HEK293 (cell line): ENCODE measurements at regions not wholly inside any gene's neighbourhood (a gene's known extent, or its start where the extent isn't known, plus 50 kb on each side); places are given as distances from the start of the nearest gene placed in this dataset.

Source experiments
- CTCF ChIA-PET: fragments of 350-600 bp; formaldehyde crosslinking; extraction: SDS; loops from one replicate; lab custom pipeline; 2021; ENCODE audit warnings: antibody characterized with exemption; lab: Yijun Ruan, JAX
- POLR2A ChIA-PET: fragments of 300-600 bp; formaldehyde crosslinking; extraction: SDS; loops from one replicate; lab custom pipeline; 2020; ENCODE audit warnings: antibody characterized with exemption, inconsistent platforms; lab: Yijun Ruan, JAX
- H3K27ac ChIP-seq: fragments of 200-500 bp; sonication (Bioruptor generic); 2 replicates; pipeline ENCODE4 v1.5.1; 2014; ENCODE audit warnings: low read depth, low read length, control low read depth, inconsistent platforms; ENCODE audit errors: extremely low read depth
- H3K36me3 ChIP-seq, 2 experiments: fragments of 200-500 bp in 1 of 2; sonication (Bioruptor generic) in 1 of 2; 1 replicate in 1 of 2; 2 replicates in 1 of 2; pipeline ENCODE4 v1.5.1; 2014 to 2017; ENCODE audit warnings: inconsistent platforms in 2 of 2, low read length in 2 of 2; ENCODE audit not compliant: control insufficient read depth in 2 of 2, insufficient read depth in 1 of 2
- H3K4me1 ChIP-seq: fragments of 200-500 bp; sonication (Bioruptor generic); 2 replicates; pipeline ENCODE4 v1.5.1; 2014; ENCODE audit warnings: mild to moderate bottlenecking, low read length, inconsistent platforms; ENCODE audit not compliant: control insufficient read depth, insufficient read depth
- H3K4me3 ChIP-seq: 2 replicates; pipeline ENCODE4 v1.5.1; 2011; ENCODE audit warnings: low read depth, mild to moderate bottlenecking, control low read depth, low read length, moderate library complexity
- H3K9me3 ChIP-seq: fragments of 200-500 bp; sonication (Bioruptor generic); 2 replicates; pipeline ENCODE4 v1.5.1; 2014; ENCODE audit warnings: low read depth, low read length, inconsistent platforms; ENCODE audit not compliant: control insufficient read depth, insufficient read depth
- BCL11B ChIP-seq: fragments of 450-650 bp; formaldehyde crosslinking; IDR thresholded peaks from 2 replicates; pipeline ENCODE4 v1.5.1; 2016; ENCODE audit warnings: low read depth, missing biosample characterization, missing genetic modification characterization
- EGR2 ChIP-seq: fragments of 450-650 bp; formaldehyde crosslinking; IDR thresholded peaks from 2 replicates; pipeline ENCODE4 v1.5.1; 2016; ENCODE audit warnings: low read depth, missing biosample characterization, missing genetic modification characterization
- ELK4 ChIP-seq: IDR thresholded peaks from 2 replicates; pipeline ENCODE4 v1.6.1; 2011; ENCODE audit warnings: mild to moderate bottlenecking, low read depth, low read length, borderline replicate concordance
- GFI1B ChIP-seq: fragments of 450-650 bp; formaldehyde crosslinking; IDR thresholded peaks from 2 replicates; pipeline ENCODE4 v1.5.1; 2016; ENCODE audit warnings: missing biosample characterization, missing genetic modification characterization
- IKZF3 ChIP-seq: fragments of 450-650 bp; IDR thresholded peaks from 2 replicates; pipeline ENCODE4 v1.5.0; 2018; ENCODE audit warnings: missing biosample characterization, mild to moderate bottlenecking, missing genetic modification characterization, moderate library complexity
- KLF17 ChIP-seq: fragments of 450-650 bp; formaldehyde crosslinking; IDR thresholded peaks from 2 replicates; pipeline ENCODE4 v1.5.1; 2016; ENCODE audit warnings: missing biosample characterization, missing genetic modification characterization
- KLF9 ChIP-seq: fragments of 450-650 bp; formaldehyde crosslinking; IDR thresholded peaks from 2 replicates; pipeline ENCODE4 v1.5.1; 2016; ENCODE audit warnings: missing biosample characterization, missing genetic modification characterization, low read depth
- MEIS1 ChIP-seq: sonication (generic); formaldehyde crosslinking; IDR thresholded peaks from 2 replicates; pipeline ENCODE4 v1.8.1; 2022; ENCODE audit warnings: missing genetic modification reagents, mild to moderate bottlenecking, borderline replicate concordance
- MYNN ChIP-seq: fragments of 450-650 bp; formaldehyde crosslinking; IDR thresholded peaks from 2 replicates; pipeline ENCODE4 v1.5.1; 2016; ENCODE audit warnings: missing biosample characterization, missing genetic modification characterization, borderline replicate concordance
- SP7 ChIP-seq: fragments of 450-650 bp; formaldehyde crosslinking; IDR thresholded peaks from 2 replicates; pipeline ENCODE4 v1.5.1; 2016; ENCODE audit warnings: missing biosample characterization, missing genetic modification characterization
- YY1 ChIP-seq: fragments of 450-650 bp; formaldehyde crosslinking; IDR thresholded peaks from 2 replicates; pipeline ENCODE4 v1.5.1; 2018; ENCODE audit warnings: missing biosample characterization, missing genetic modification characterization
- ZBTB11 ChIP-seq: fragments of 450-650 bp; formaldehyde crosslinking; conservative IDR thresholded peaks from 2 replicates; pipeline ENCODE4 v1.5.1; 2016; ENCODE audit warnings: low read depth, missing biosample characterization, missing genetic modification characterization
- ZBTB7A ChIP-seq: fragments of 450-650 bp; formaldehyde crosslinking; IDR thresholded peaks from 2 replicates; pipeline ENCODE4 v1.5.1; 2016; ENCODE audit warnings: low read depth, missing biosample characterization, missing genetic modification characterization
- ZNF10 ChIP-seq: fragments of 450-650 bp; formaldehyde crosslinking; IDR thresholded peaks from 2 replicates; pipeline ENCODE4 v1.5.1; 2017; ENCODE audit warnings: missing biosample characterization, missing genetic modification characterization
- ZNF2 ChIP-seq: fragments of 450-650 bp; formaldehyde crosslinking; IDR thresholded peaks from 2 replicates; pipeline ENCODE4 v1.5.1; 2016; ENCODE audit warnings: missing biosample characterization, missing genetic modification characterization
- ZNF24 ChIP-seq: fragments of 450-650 bp; formaldehyde crosslinking; IDR thresholded peaks from 2 replicates; pipeline ENCODE4 v1.5.1; 2016; ENCODE audit warnings: missing biosample characterization, missing genetic modification characterization
- ZNF274 ChIP-seq, 2 experiments: fragments of 200-500 bp in 1 of 2; fragments of 450-650 bp in 1 of 2; sonication (Bioruptor generic) in 1 of 2; formaldehyde crosslinking in 1 of 2; IDR thresholded peaks; 2 replicates each; pipeline versions ENCODE4 v1.5.1 to v1.6.1; 2014 to 2016; ENCODE audit warnings: borderline replicate concordance in 1 of 2, inconsistent platforms in 1 of 2, low read length in 1 of 2, missing biosample characterization in 1 of 2, missing genetic modification characterization in 1 of 2
- ZNF335 ChIP-seq: fragments of 450-650 bp; formaldehyde crosslinking; conservative IDR thresholded peaks from 2 replicates; pipeline ENCODE4 v1.5.1; 2016; ENCODE audit warnings: missing biosample characterization, missing genetic modification characterization
- ZNF366 ChIP-seq: fragments of 450-650 bp; formaldehyde crosslinking; conservative IDR thresholded peaks from 2 replicates; pipeline ENCODE4 v1.5.1; 2016; ENCODE audit warnings: missing biosample characterization, missing genetic modification characterization
- ZNF510 ChIP-seq: fragments of 450-650 bp; formaldehyde crosslinking; IDR thresholded peaks from 2 replicates; pipeline ENCODE4 v1.5.1; 2018; ENCODE audit warnings: mild to moderate bottlenecking, missing genetic modification characterization, missing biosample characterization; ENCODE audit not compliant: insufficient replicate concordance
- ZNF544 ChIP-seq: fragments of 450-650 bp; formaldehyde crosslinking; IDR thresholded peaks from 2 replicates; pipeline ENCODE4 v1.5.0; 2017; ENCODE audit warnings: missing biosample characterization, missing genetic modification characterization
- ZNF558 ChIP-seq: fragments of 450-650 bp; formaldehyde crosslinking; IDR thresholded peaks from 2 replicates; pipeline ENCODE4 v1.5.1; 2016; ENCODE audit warnings: missing biosample characterization, missing genetic modification characterization
- ZNF561 ChIP-seq: fragments of 450-650 bp; IDR thresholded peaks from 2 replicates; pipeline ENCODE4 v1.5.1; 2018; ENCODE audit warnings: missing biosample characterization, missing genetic modification characterization, borderline replicate concordance
- ZNF768 ChIP-seq: fragments of 450-650 bp; formaldehyde crosslinking; IDR thresholded peaks from 2 replicates; pipeline ENCODE4 v1.5.1; 2018; ENCODE audit warnings: missing biosample characterization, mild to moderate bottlenecking, missing genetic modification characterization
- ZNF843 ChIP-seq: fragments of 450-650 bp; formaldehyde crosslinking; IDR thresholded peaks from 2 replicates; pipeline ENCODE4 v1.5.1; 2016; ENCODE audit warnings: missing biosample characterization, missing genetic modification characterization
- TF ChIP-seq, protein P1 (sequence below): fragments of 450-650 bp; formaldehyde crosslinking; IDR thresholded peaks from 2 replicates; pipeline ENCODE4 v1.5.1; 2017; ENCODE audit warnings: missing biosample characterization, missing genetic modification characterization

GRCh38 chr11:37718431-37718999 is 1120.5 kb upstream of the RAG2 start:
- no peaks in the 10 kb centered on the region for H3K36me3 ChIP-seq
- ChIA-PET CTCF (no interaction called here), POLR2A (no interaction called here)
- TF ChIP-seq BCL11B (tag by site-specific recombination) (no peak), ZNF335 (tag by site-specific recombination) (no peak), ZNF366 (tag by site-specific recombination) (no peak), ZBTB7A (no peak), ZNF561 (tag by site-specific recombination) (no peak), ZNF544 (tag by site-specific recombination) (no peak), IKZF3 (tag by site-specific recombination) (no peak), ZBTB11 (tag by site-specific recombination) (no peak), ZNF24 (tag by site-specific recombination) (no peak), MEIS1 (CRISPR knock-in tag) (no peak), KLF17 (tag by site-specific recombination) (no peak), ZNF510 (tag by site-specific recombination) (no peak), SP7 (tag by site-specific recombination) (no peak), ZNF10 (tag by site-specific recombination) (no peak), GFI1B (tag by site-specific recombination) (no peak), ZNF2 (tag by site-specific recombination) (no peak), ZNF558 (tag by site-specific recombination) (no peak)
- TF ChIP-seq, all 188 proteins: peak for 0
- Histone ChIP-seq H3K9me3 (no peaks in the 10 kb centered on the region), H3K4me1 (no peaks in the 10 kb centered on the region), H3K4me3 (no peak overlapping the region), H3K27ac (no peak overlapping the region)

GRCh38 chr11:37712251-37712650 is 1114.2 kb upstream of the RAG2 start:
- Histone ChIP-seq H3K36me3 (no peaks in the 10 kb centered on the region), H3K4me3 (no peak overlapping the region), H3K4me1 (no peaks in the 10 kb centered on the region), H3K27ac (no peak overlapping the region), H3K9me3 (no peaks in the 10 kb centered on the region)
- POLR2A ChIA-PET = no interaction called here
- no peak for TF ChIP-seq KLF9
- CTCF ChIA-PET = interaction anchor here (0.6 kb wide), 1 partner anchor 1662 kb away, joined by 3 read pairs; no protein-coding TSS in a partner anchor

GRCh38 chr11:37710031-37710430 is 1112.0 kb upstream of the RAG2 start:
- no peaks in the 10 kb centered on the region for H3K4me1 ChIP-seq
- ChIA-PET POLR2A (no interaction called here), CTCF (no interaction called here)
- H3K27ac ChIP-seq = no peak overlapping the region
- no peak overlapping the region for H3K4me3 ChIP-seq
- H3K36me3 ChIP-seq = no peaks in the 10 kb centered on the region
- H3K9me3 ChIP-seq = no peaks in the 10 kb centered on the region
- no peak for TF ChIP-seq ZNF768 (tag by site-specific recombination)
- no peak for TF ChIP-seq ZNF274 (IDR thresholded peaks at IDR 0.05; ENCODE audit: low read length)
- no peak for TF ChIP-seq ZNF274 (tag by site-specific recombination; IDR thresholded peaks at IDR 0.05; ENCODE audit: borderline replicate concordance)
- TF ChIP-seq ZNF843 (tag by site-specific recombination) = no peak
- no peak for TF ChIP-seq ELK4
- TF ChIP-seq, protein P1, sequence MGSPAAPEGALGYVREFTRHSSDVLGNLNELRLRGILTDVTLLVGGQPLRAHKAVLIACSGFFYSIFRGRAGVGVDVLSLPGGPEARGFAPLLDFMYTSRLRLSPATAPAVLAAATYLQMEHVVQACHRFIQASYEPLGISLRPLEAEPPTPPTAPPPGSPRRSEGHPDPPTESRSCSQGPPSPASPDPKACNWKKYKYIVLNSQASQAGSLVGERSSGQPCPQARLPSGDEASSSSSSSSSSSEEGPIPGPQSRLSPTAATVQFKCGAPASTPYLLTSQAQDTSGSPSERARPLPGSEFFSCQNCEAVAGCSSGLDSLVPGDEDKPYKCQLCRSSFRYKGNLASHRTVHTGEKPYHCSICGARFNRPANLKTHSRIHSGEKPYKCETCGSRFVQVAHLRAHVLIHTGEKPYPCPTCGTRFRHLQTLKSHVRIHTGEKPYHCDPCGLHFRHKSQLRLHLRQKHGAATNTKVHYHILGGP (tag by site-specific recombination) = no peak
- no peak for TF ChIP-seq EGR2 (tag by site-specific recombination)
- TF ChIP-seq MYNN (tag by site-specific recombination) = no peak
- TF ChIP-seq YY1 (tag by site-specific recombination) = no peak
